ENCODE measurements at regions not wholly inside any gene's neighbourhood (a gene's known extent, or its start where the extent isn't known, plus 50 kb on each side); places are given as distances from the start of the nearest gene placed in this dataset.

- TF ChIP-seq CTCF (IDR thresholded peaks at IDR 0.05) (no peak), POLR2AphosphoS5 (IDR thresholded peaks at IDR 0.05) (no peak), POLR2A (IDR thresholded peaks at IDR 0.05) (no peak), EP300 (IDR thresholded peaks at IDR 0.05; ENCODE audit: low read depth) (no peak)
Observed at GRCh38 chr12:111240374-111240773, 128.5 kb downstream of the PHETA1 start.

Data from transverse colon (tissue), 4 donors.